GM23338 (cell line): ENCODE measurements at regions not wholly inside any gene's neighbourhood (a gene's known extent, or its start where the extent isn't known, plus 50 kb on each side); places are given as distances from the start of the nearest gene placed in this dataset.

Experiments
- CREB1 ChIP-seq: fragments of 250-450 bp; sonication (Bioruptor Pico); IDR thresholded peaks from 2 replicates; pipeline ENCODE4 v1.5.0; 2020; ENCODE audit warnings: low read depth, mild to moderate bottlenecking, moderate library complexity
- CTCF ChIP-seq, 2 experiments: fragments of 200-600 bp in 1 of 2; sonication (generic) in 1 of 2; conservative IDR thresholded peaks; 2 replicates each; pipeline versions ENCODE4 v1.5.1 to v1.6.1; 2016 to 2017; ENCODE audit warnings: antibody characterized with exemption in 2 of 2, low read depth in 2 of 2, mild to moderate bottlenecking in 2 of 2, moderate library complexity in 1 of 2
- ETS1 ChIP-seq: IDR thresholded peaks from 2 replicates; pipeline ENCODE4 v1.6.1; 2016; ENCODE audit warnings: antibody characterized with exemption
- EZH2 ChIP-seq: fragments of 200-600 bp; sonication (generic); IDR thresholded peaks from one replicate; pipeline ENCODE4 v1.8.0; 2017; ENCODE audit warnings: antibody characterized with exemption, mild to moderate bottlenecking, low read depth; ENCODE audit not compliant: unreplicated experiment
- EZH2phosphoT487 ChIP-seq: fragments of 200-600 bp; sonication (generic); IDR thresholded peaks from one replicate; pipeline ENCODE4 v1.8.1; 2018; ENCODE audit warnings: antibody characterized with exemption; ENCODE audit not compliant: unreplicated experiment
- JUNB ChIP-seq: IDR thresholded peaks from one replicate; pipeline ENCODE4 v1.6.1; 2016; ENCODE audit warnings: antibody characterized with exemption; ENCODE audit not compliant: unreplicated experiment
- NANOG ChIP-seq: IDR thresholded peaks from 2 replicates; pipeline ENCODE4 v1.6.1; 2016; ENCODE audit warnings: antibody characterized with exemption, borderline replicate concordance
- POLR2AphosphoS5 ChIP-seq: IDR thresholded peaks from 2 replicates; pipeline ENCODE4 v1.6.1; 2016; ENCODE audit warnings: antibody characterized with exemption, low read depth
- REST ChIP-seq: IDR thresholded peaks from one replicate; pipeline ENCODE4 v1.6.1; 2018; ENCODE audit warnings: antibody characterized with exemption; ENCODE audit not compliant: unreplicated experiment
- ZNF114 ChIP-seq: fragments of 250-450 bp; sonication (Bioruptor Pico); IDR thresholded peaks from 2 replicates; pipeline ENCODE4 v1.5.0; 2020; ENCODE audit warnings: mild to moderate bottlenecking, moderate library complexity
- ZNF331 ChIP-seq: fragments of 250-450 bp; sonication (Bioruptor Pico); IDR thresholded peaks from 2 replicates; pipeline ENCODE4 v1.5.0; 2020; ENCODE audit warnings: low read depth, mild to moderate bottlenecking, moderate library complexity

- TF ChIP-seq REST (no peak), CTCF (conservative IDR thresholded peaks at IDR 0.05; ENCODE audit: low read depth in 2 of 2) (no peak), EZH2 (no peak), POLR2AphosphoS5 (no peak), ETS1 (no peak), NANOG (no peak), CREB1 (no peak), EZH2phosphoT487 (no peak), JUNB (no peak), ZNF114 (CRISPR knock-in tag) (no peak), ZNF331 (CRISPR knock-in tag) (no peak)
Measured at GRCh38 chr10:127610816-127611215, 61.7 kb downstream of the NPS start.
